GM21529 (cell line): ENCODE measurements at regions not wholly inside any gene's neighbourhood (a gene's known extent, or its start where the extent isn't known, plus 50 kb on each side); places are given as distances from the start of the nearest gene placed in this dataset.
"Not testable (repeated sequence)": the region's sequence is repeated elsewhere in the genome, so short reads cannot be mapped to it uniquely, and the experiment has no call there.

Source experiments
- ATAC-seq: cut with Tn5 transposase; IDR thresholded peaks from one replicate; pipeline ENCODE4 v1.9.1; 2021; ENCODE audit not compliant: unreplicated experiment

GRCh38 chr1:70667494-70668170 lies 256.6 kb downstream of the CTH start:
- ATAC-seq: no peak

- ATAC-seq: no peak
Measured at GRCh38 chr1:70671006-70671405, 259.9 kb downstream of the CTH start.

GRCh38 chr1:70672442-70672888 lies 261.4 kb downstream of the CTH start:
- ATAC-seq: no peak

- no peak for ATAC-seq
Measured at GRCh38 chr1:70674941-70675685, 264.0 kb downstream of the CTH start.

- peak; percentile 81 for ATAC-seq
Measured at GRCh38 chr1:70675737-70676156, 264.7 kb downstream of the CTH start.

- ATAC-seq: peak; percentile 100
Measured at GRCh38 chr1:70685300-70686286, 274.5 kb downstream of the CTH start.

GRCh38 chr1:70688580-70688979 lies 277.5 kb downstream of the CTH start:
- ATAC-seq: no peak

GRCh38 chr1:70706381-70707037 lies 295.4 kb downstream of the CTH start:
- no peak for ATAC-seq

- ATAC-seq: no peak
Measured at GRCh38 chr1:70707214-70707613, 296.1 kb downstream of the CTH start.

- ATAC-seq: no peak
Measured at GRCh38 chr1:70714149-70714548, 303.1 kb downstream of the CTH start.

GRCh38 chr1:70717211-70717610 lies 306.1 kb downstream of the CTH start:
- no peak for ATAC-seq

- ATAC-seq: no peak
Measured at GRCh38 chr1:70717656-70718055, 306.6 kb downstream of the CTH start.

- ATAC-seq: no peak
Measured at GRCh38 chr1:70718086-70718630, 307.1 kb downstream of the CTH start.

- no peak for ATAC-seq
Measured at GRCh38 chr1:70719154-70719553, 308.1 kb downstream of the CTH start.

- no peak for ATAC-seq
Measured at GRCh38 chr1:70720109-70720508, 309.0 kb downstream of the CTH start.

- ATAC-seq: no peak
Measured at GRCh38 chr1:70720521-70720920, 309.5 kb downstream of the CTH start.

- no peak for ATAC-seq
Measured at GRCh38 chr1:70727886-70728489, 316.9 kb downstream of the CTH start.

GRCh38 chr1:70736518-70736917 lies 311.1 kb downstream of the PTGER3 start:
- not testable (repeated sequence) for ATAC-seq

- ATAC-seq: no peak
Measured at GRCh38 chr1:70737125-70737524, 310.5 kb downstream of the PTGER3 start.

GRCh38 chr1:70738624-70739023 lies 309.0 kb downstream of the PTGER3 start:
- no peak for ATAC-seq
